OCI-LY1 (cell line): ENCODE measurements at regions not wholly inside any gene's neighbourhood (a gene's known extent, or its start where the extent isn't known, plus 50 kb on each side); places are given as distances from the start of the nearest gene placed in this dataset.

Experiments
- H2AFZ ChIP-seq: fragments of 200-600 bp; sonication (generic), shearing (Covaris generic); 2 replicates; pipeline ENCODE4 v1.6.0; 2014; ENCODE audit warnings: antibody characterized with exemption, mild to moderate bottlenecking, low read length
- H3F3A ChIP-seq: fragments of 200-600 bp; sonication (generic), shearing (Covaris generic); 2 replicates; pipeline ENCODE4 v1.6.0; 2014; ENCODE audit warnings: mild to moderate bottlenecking, antibody characterized with exemption, low read length, moderate library complexity; ENCODE audit not compliant: insufficient read depth
- H3K27ac ChIP-seq: fragments of 200-600 bp; sonication (generic); 2 replicates; pipeline ENCODE4 v1.5.1; 2014; ENCODE audit warnings: low read length, mixed run types, mild to moderate bottlenecking, low read depth; ENCODE audit not compliant: poor library complexity, severe bottlenecking
- H3K27me3 ChIP-seq: fragments of 200-600 bp; sonication (generic); 2 replicates; pipeline ENCODE4 v1.6.0; 2014; ENCODE audit warnings: antibody characterized with exemption, mild to moderate bottlenecking, low read length, moderate library complexity; ENCODE audit not compliant: insufficient read depth
- H3K36me3 ChIP-seq: fragments of 200-600 bp; sonication (generic); 2 replicates; pipeline ENCODE4 v1.6.1; 2014; ENCODE audit warnings: mild to moderate bottlenecking, antibody characterized with exemption, low read length, moderate library complexity, mixed read lengths; ENCODE audit not compliant: insufficient read depth
- H3K4me1 ChIP-seq: fragments of 200-600 bp; sonication (generic); 2 replicates; pipeline ENCODE4 v1.5.1; 2014; ENCODE audit warnings: mild to moderate bottlenecking, low read length, moderate library complexity; ENCODE audit not compliant: insufficient read depth, severe bottlenecking
- H3K4me2 ChIP-seq: fragments of 200-600 bp; sonication (generic), shearing (Covaris generic); 2 replicates; pipeline ENCODE4 v1.6.1; 2014; ENCODE audit warnings: low read length
- H3K4me3 ChIP-seq: fragments of 200-600 bp; sonication (generic); 2 replicates; pipeline ENCODE4 v1.5.1; 2014; ENCODE audit warnings: low read length, low read depth, mild to moderate bottlenecking, mixed read lengths; ENCODE audit not compliant: poor library complexity, severe bottlenecking
- H3K79me2 ChIP-seq: fragments of 200-600 bp; shearing (Covaris generic); 2 replicates; pipeline ENCODE4 v1.6.1; 2016; ENCODE audit warnings: mixed run types, low read length, mixed read lengths; ENCODE audit not compliant: insufficient read depth
- H3K9ac ChIP-seq: fragments of 200-600 bp; sonication (generic), shearing (Covaris generic); 2 replicates; pipeline ENCODE4 v1.6.1; 2014; ENCODE audit warnings: mild to moderate bottlenecking, low read length, mixed read lengths
- H3K9me2 ChIP-seq: fragments of 200-600 bp; sonication (generic), shearing (Covaris generic); 2 replicates; pipeline ENCODE4 v1.6.1; 2014; ENCODE audit warnings: low read depth, mild to moderate bottlenecking, low read length, mixed read lengths
- H3K9me3 ChIP-seq: fragments of 200-600 bp; shearing (Covaris generic); 2 replicates; pipeline ENCODE4 v1.6.1; 2014; ENCODE audit warnings: low read length, mixed read lengths
- H4K20me1 ChIP-seq: fragments of 200-600 bp; sonication (generic), shearing (Covaris generic); 2 replicates; pipeline ENCODE4 v1.6.0; 2016; ENCODE audit warnings: mild to moderate bottlenecking, low read length; ENCODE audit not compliant: insufficient read depth
- EZH2 ChIP-seq: fragments of 200-600 bp; sonication (generic), shearing (Covaris generic); IDR thresholded peaks from 2 replicates; pipeline ENCODE4 v1.8.0; 2017; ENCODE audit warnings: borderline replicate concordance, mixed run types, mild to moderate bottlenecking, antibody characterized with exemption, low read length, moderate library complexity, mixed read lengths
- TF ChIP-seq, protein P1 (sequence below): fragments of 200-600 bp; sonication (generic), shearing (Covaris generic); IDR thresholded peaks from 2 replicates; pipeline ENCODE4 v1.5.1; 2017; ENCODE audit warnings: mild to moderate bottlenecking, antibody characterized with exemption, low read length, moderate library complexity, mixed read lengths

DNA sequence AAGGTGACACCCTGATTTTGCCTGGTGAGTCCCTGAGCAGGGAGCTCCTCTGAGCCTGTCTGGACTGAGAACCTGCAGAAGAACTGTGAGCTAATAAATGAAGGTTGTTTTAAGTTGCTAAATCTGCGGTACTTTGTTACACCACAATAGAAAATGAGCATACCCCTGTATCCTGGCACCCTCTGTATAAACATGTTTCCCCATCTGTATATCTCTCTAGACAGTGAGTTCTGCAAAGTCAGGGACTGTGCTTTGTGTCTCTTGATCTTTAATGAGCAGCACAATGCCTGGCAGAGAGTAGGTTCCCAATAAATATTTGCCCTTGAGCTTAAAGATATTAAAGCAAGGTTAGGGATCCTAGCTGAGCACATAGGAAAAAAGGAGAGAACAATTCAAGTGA lies 228.8 kb downstream of the OMA1 start:
- Histone ChIP-seq H3F3A (no peaks in the 10 kb centered on the region), H3K9me2 (no peaks in the 10 kb centered on the region), H3K9me3 (no peaks in the 10 kb centered on the region), H3K9ac (no peak overlapping the region), H2AFZ (no peak overlapping the region), H3K4me1 (no peaks in the 10 kb centered on the region), H3K79me2 (no peaks in the 10 kb centered on the region), H3K27ac (no peak overlapping the region), H4K20me1 (no peaks in the 10 kb centered on the region), H3K4me2 (no peak overlapping the region), H3K4me3 (no peak overlapping the region), H3K27me3 (peaks cover 4% of the 10 kb centered on the region; the same call in 1 of the 2 replicates), H3K36me3 (no peaks in the 10 kb centered on the region)
- TF ChIP-seq, protein P1, sequence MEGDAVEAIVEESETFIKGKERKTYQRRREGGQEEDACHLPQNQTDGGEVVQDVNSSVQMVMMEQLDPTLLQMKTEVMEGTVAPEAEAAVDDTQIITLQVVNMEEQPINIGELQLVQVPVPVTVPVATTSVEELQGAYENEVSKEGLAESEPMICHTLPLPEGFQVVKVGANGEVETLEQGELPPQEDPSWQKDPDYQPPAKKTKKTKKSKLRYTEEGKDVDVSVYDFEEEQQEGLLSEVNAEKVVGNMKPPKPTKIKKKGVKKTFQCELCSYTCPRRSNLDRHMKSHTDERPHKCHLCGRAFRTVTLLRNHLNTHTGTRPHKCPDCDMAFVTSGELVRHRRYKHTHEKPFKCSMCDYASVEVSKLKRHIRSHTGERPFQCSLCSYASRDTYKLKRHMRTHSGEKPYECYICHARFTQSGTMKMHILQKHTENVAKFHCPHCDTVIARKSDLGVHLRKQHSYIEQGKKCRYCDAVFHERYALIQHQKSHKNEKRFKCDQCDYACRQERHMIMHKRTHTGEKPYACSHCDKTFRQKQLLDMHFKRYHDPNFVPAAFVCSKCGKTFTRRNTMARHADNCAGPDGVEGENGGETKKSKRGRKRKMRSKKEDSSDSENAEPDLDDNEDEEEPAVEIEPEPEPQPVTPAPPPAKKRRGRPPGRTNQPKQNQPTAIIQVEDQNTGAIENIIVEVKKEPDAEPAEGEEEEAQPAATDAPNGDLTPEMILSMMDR = no peak
- TF ChIP-seq EZH2 = no peak

DNA sequence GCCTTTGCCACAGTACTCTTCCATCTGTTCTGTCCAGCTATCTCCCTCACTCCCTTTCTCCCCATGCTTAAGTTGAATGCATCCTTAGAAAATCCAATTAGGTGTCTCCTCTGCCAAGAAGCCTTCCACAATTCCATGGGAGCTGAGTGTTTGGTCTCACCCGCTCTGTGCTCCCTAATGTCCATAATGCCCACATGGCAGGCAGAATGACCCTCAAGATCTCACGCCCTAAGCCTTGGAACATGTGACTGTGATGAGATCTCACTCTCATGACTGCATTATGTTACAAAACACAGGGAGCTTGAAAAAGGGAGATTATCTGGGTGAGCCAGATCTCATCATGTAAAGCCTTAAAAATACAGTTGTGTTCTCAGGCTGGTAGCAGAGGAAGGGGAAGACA lies 229.4 kb downstream of the OMA1 start:
- Histone ChIP-seq H3K9me3 (no peaks in the 10 kb centered on the region), H3K4me2 (no peak overlapping the region), H3K9ac (no peak overlapping the region), H3K79me2 (no peaks in the 10 kb centered on the region), H2AFZ (no peak overlapping the region), H3K36me3 (no peaks in the 10 kb centered on the region), H3K9me2 (no peaks in the 10 kb centered on the region), H3K27ac (no peak overlapping the region), H4K20me1 (no peaks in the 10 kb centered on the region), H3K4me3 (no peak overlapping the region), H3K4me1 (no peaks in the 10 kb centered on the region), H3F3A (no peaks in the 10 kb centered on the region), H3K27me3 (peaks cover 4% of the 10 kb centered on the region; the same call in 1 of the 2 replicates)
- TF ChIP-seq EZH2 = no peak
- TF ChIP-seq, protein P1 = no peak

DNA sequence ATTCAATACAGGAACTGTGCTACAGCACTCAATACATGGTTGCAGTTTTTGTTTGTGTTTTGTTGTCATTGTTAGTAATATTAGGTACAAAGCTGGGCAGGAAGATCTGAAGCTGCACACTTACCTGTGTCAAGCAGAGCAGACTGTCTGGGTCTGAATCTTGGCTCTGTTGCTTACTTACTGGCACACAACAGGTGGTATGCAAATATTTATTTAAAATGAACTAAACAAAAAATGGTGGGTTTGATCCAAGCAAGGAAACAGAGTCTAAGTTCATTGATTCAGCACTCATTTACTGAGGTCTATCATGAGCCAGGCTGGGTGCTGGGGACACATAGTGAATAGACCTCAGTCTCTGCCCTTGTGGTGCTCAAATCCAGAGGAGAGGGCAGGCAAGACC lies 230.4 kb downstream of the OMA1 start:
- H3K4me3 ChIP-seq = no peak overlapping the region
- no peak overlapping the region for H3K9ac ChIP-seq
- no peak overlapping the region for H2AFZ ChIP-seq
- H3K4me2 ChIP-seq = no peak overlapping the region
- TF ChIP-seq EZH2 = no peak
- TF ChIP-seq, protein P1 = no peak
- no peaks in the 10 kb centered on the region for H3F3A ChIP-seq
- no peaks in the 10 kb centered on the region for H3K79me2 ChIP-seq
- peaks cover 4% of the 10 kb centered on the region; the same call in 1 of the 2 replicates for H3K27me3 ChIP-seq
- no peaks in the 10 kb centered on the region for H4K20me1 ChIP-seq
- H3K9me3 ChIP-seq = no peaks in the 10 kb centered on the region
- no peak overlapping the region for H3K27ac ChIP-seq
- H3K4me1 ChIP-seq = no peaks in the 10 kb centered on the region
- H3K36me3 ChIP-seq = no peaks in the 10 kb centered on the region
- H3K9me2 ChIP-seq = no peaks in the 10 kb centered on the region
